ENCODE measurements at regions not wholly inside any gene's neighbourhood (a gene's known extent, or its start where the extent isn't known, plus 50 kb on each side); places are given as distances from the start of the nearest gene placed in this dataset.
"Not testable (repeated sequence)": the region's sequence is repeated elsewhere in the genome, so short reads cannot be mapped to it uniquely, and the experiment has no call there.

- not testable (repeated sequence) for H3K9me3 ChIP-seq; H3K27me3 ChIP-seq (replicated peaks; ENCODE audit: insufficient read depth); H3K4me1 ChIP-seq (ENCODE audit: control insufficient read depth in 1 of 2, low read depth in 2 of 2); DNase-seq (ENCODE audit: low spot score); ATAC-seq (ENCODE audit: insufficient number of reproducible peaks, low FRiP score, low read depth); H3K4me3 ChIP-seq; H3K36me3 ChIP-seq; H3K27ac ChIP-seq
These were observed 331.8 kb upstream of the PLGLB1 start for GRCh38 chr2:87353408-87353807.

- H3K9me3 ChIP-seq; ATAC-seq (ENCODE audit: insufficient number of reproducible peaks, low FRiP score, low read depth); H3K4me1 ChIP-seq (ENCODE audit: control insufficient read depth in 1 of 2, low read depth in 2 of 2); H3K36me3 ChIP-seq; H3K27ac ChIP-seq; H3K27me3 ChIP-seq (replicated peaks; ENCODE audit: insufficient read depth); DNase-seq (ENCODE audit: low spot score); H3K4me3 ChIP-seq: not testable (repeated sequence)
These were observed 332.5 kb upstream of the PLGLB1 start for GRCh38 chr2:87354102-87354501.

- not testable (repeated sequence) for H3K9me3 ChIP-seq; H3K27ac ChIP-seq; H3K4me1 ChIP-seq (ENCODE audit: control insufficient read depth in 1 of 2, low read depth in 2 of 2); DNase-seq (ENCODE audit: low spot score); ATAC-seq (ENCODE audit: insufficient number of reproducible peaks, low FRiP score, low read depth); H3K36me3 ChIP-seq; H3K4me3 ChIP-seq; H3K27me3 ChIP-seq (replicated peaks; ENCODE audit: insufficient read depth)
These were observed 338.6 kb upstream of the PLGLB1 start for GRCh38 chr2:87360250-87360649.

- H3K27ac ChIP-seq; H3K4me1 ChIP-seq (ENCODE audit: control insufficient read depth in 1 of 2, low read depth in 2 of 2); ATAC-seq (ENCODE audit: insufficient number of reproducible peaks, low FRiP score, low read depth); DNase-seq (ENCODE audit: low spot score); H3K9me3 ChIP-seq; H3K27me3 ChIP-seq (replicated peaks; ENCODE audit: insufficient read depth); H3K4me3 ChIP-seq; H3K36me3 ChIP-seq: not testable (repeated sequence)
These were observed 339.3 kb upstream of the PLGLB1 start for GRCh38 chr2:87360927-87361326.

GRCh38 chr2:87361805-87362204 is 340.2 kb upstream of the PLGLB1 start:
- not testable (repeated sequence) for H3K27me3 ChIP-seq (replicated peaks; ENCODE audit: insufficient read depth); H3K4me1 ChIP-seq (ENCODE audit: control insufficient read depth in 1 of 2, low read depth in 2 of 2); ATAC-seq (ENCODE audit: insufficient number of reproducible peaks, low FRiP score, low read depth); H3K27ac ChIP-seq; DNase-seq (ENCODE audit: low spot score); H3K4me3 ChIP-seq; H3K9me3 ChIP-seq; H3K36me3 ChIP-seq

GRCh38 chr2:87364379-87364778 is 342.7 kb upstream of the PLGLB1 start:
- not testable (repeated sequence) for ATAC-seq (ENCODE audit: insufficient number of reproducible peaks, low FRiP score, low read depth); H3K27me3 ChIP-seq (replicated peaks; ENCODE audit: insufficient read depth); DNase-seq (ENCODE audit: low spot score); H3K4me3 ChIP-seq; H3K4me1 ChIP-seq (ENCODE audit: control insufficient read depth in 1 of 2, low read depth in 2 of 2); H3K27ac ChIP-seq; H3K36me3 ChIP-seq; H3K9me3 ChIP-seq

- H3K27ac ChIP-seq; H3K36me3 ChIP-seq; H3K9me3 ChIP-seq; DNase-seq (ENCODE audit: low spot score); ATAC-seq (ENCODE audit: insufficient number of reproducible peaks, low FRiP score, low read depth); H3K4me3 ChIP-seq; H3K4me1 ChIP-seq (ENCODE audit: control insufficient read depth in 1 of 2, low read depth in 2 of 2); H3K27me3 ChIP-seq (replicated peaks; ENCODE audit: insufficient read depth): not testable (repeated sequence)
These were observed 343.4 kb upstream of the PLGLB1 start for GRCh38 chr2:87365038-87365437.

GRCh38 chr2:87386063-87386560 is 361.8 kb upstream of the PLGLB2 start:
- H3K27me3 ChIP-seq (replicated peaks; ENCODE audit: insufficient read depth); ATAC-seq (ENCODE audit: insufficient number of reproducible peaks, low FRiP score, low read depth); DNase-seq (ENCODE audit: low spot score): not testable (repeated sequence)

GRCh38 chr2:87395784-87396183 is 352.1 kb upstream of the PLGLB2 start:
- not testable (repeated sequence) for DNase-seq (ENCODE audit: low spot score); H3K4me3 ChIP-seq; H3K36me3 ChIP-seq; ATAC-seq (ENCODE audit: insufficient number of reproducible peaks, low FRiP score, low read depth); H3K27me3 ChIP-seq (replicated peaks; ENCODE audit: insufficient read depth); H3K9me3 ChIP-seq; H3K4me1 ChIP-seq (ENCODE audit: control insufficient read depth in 1 of 2, low read depth in 2 of 2); H3K27ac ChIP-seq

More at GRCh38 chr2:87386063-87386560, 361.8 kb upstream of the PLGLB2 start:
- not testable (repeated sequence) for H3K36me3 ChIP-seq; H3K27ac ChIP-seq; H3K4me3 ChIP-seq; H3K4me1 ChIP-seq (ENCODE audit: control insufficient read depth in 1 of 2, low read depth in 2 of 2); H3K9me3 ChIP-seq

GRCh38 chr2:87396551-87397265 is 351.2 kb upstream of the PLGLB2 start:
- H3K36me3 ChIP-seq; ATAC-seq (ENCODE audit: insufficient number of reproducible peaks, low FRiP score, low read depth); DNase-seq (ENCODE audit: low spot score); H3K27me3 ChIP-seq (replicated peaks; ENCODE audit: insufficient read depth); H3K27ac ChIP-seq; H3K4me3 ChIP-seq; H3K9me3 ChIP-seq; H3K4me1 ChIP-seq (ENCODE audit: control insufficient read depth in 1 of 2, low read depth in 2 of 2): not testable (repeated sequence)

GRCh38 chr2:87397276-87398065 is 350.4 kb upstream of the PLGLB2 start:
- not testable (repeated sequence) for H3K4me1 ChIP-seq (ENCODE audit: control insufficient read depth in 1 of 2, low read depth in 2 of 2); H3K27me3 ChIP-seq (replicated peaks; ENCODE audit: insufficient read depth); ATAC-seq (ENCODE audit: insufficient number of reproducible peaks, low FRiP score, low read depth); H3K9me3 ChIP-seq; DNase-seq (ENCODE audit: low spot score); H3K27ac ChIP-seq; H3K4me3 ChIP-seq; H3K36me3 ChIP-seq

- H3K4me3 ChIP-seq; H3K4me1 ChIP-seq (ENCODE audit: control insufficient read depth in 1 of 2, low read depth in 2 of 2); H3K9me3 ChIP-seq; H3K27ac ChIP-seq; H3K36me3 ChIP-seq; ATAC-seq (ENCODE audit: insufficient number of reproducible peaks, low FRiP score, low read depth); H3K27me3 ChIP-seq (replicated peaks; ENCODE audit: insufficient read depth); DNase-seq (ENCODE audit: low spot score): not testable (repeated sequence)
These were observed 349.2 kb upstream of the PLGLB2 start for GRCh38 chr2:87398567-87399305.

Data from thoracic aorta (tissue), 2 donors.